ENCODE measurements at regions not wholly inside any gene's neighbourhood (a gene's known extent, or its start where the extent isn't known, plus 50 kb on each side); places are given as distances from the start of the nearest gene placed in this dataset.

DNA sequence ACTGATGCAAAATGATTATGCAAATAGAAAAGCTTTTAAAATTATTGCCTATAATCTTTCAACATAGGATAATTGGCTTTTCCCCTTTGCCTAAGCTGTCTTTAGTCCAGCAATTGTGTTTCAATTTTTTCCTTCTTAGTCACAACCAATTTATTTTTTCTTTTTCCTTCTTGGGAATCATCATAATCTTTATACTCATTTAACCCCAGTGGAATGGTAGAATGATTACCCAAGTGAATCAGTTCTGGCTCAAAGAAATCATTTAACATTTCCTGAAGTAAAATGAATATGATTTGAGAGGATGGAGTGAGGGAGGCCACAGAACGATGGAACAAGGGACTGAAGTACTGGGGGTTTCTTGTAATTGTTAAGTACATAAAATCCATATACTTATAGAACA is 93.0 kb upstream of the CRIM1 start:
- Mint-ChIP-seq H3K4me3 (no peak overlapping the region), H3K27me3 (ENCODE audit: low read depth in 3 of 3) (peaks cover 0 to 2% (median 1%) of the 10 kb centered on the region in 3 donors), H3K4me1 (no peaks in the 10 kb centered on the region), H3K9me3 (peaks cover 4 to 18% (median 9%) of the 10 kb centered on the region in 7 donors), H3K27ac (no peak overlapping the region), H3K36me3 (no peaks in the 10 kb centered on the region)
- Histone ChIP-seq H3K27ac (ENCODE audit: low read depth in 1 of 2, low read length in 2 of 2) (no peak overlapping the region), H3K27me3 (ENCODE audit: control insufficient read depth in 2 of 2, insufficient read depth in 2 of 2, low read length in 2 of 2) (no peaks in the 10 kb centered on the region), H3K4me3 (replicated peaks in 1 of 3; ENCODE audit: low read depth in 2 of 3, low read length in 3 of 3) (no peak overlapping the region), H3K9me3 (replicated peaks in 1 of 2; ENCODE audit: control insufficient read depth in 1 of 2, insufficient read depth in 1 of 2, low read length in 2 of 2) (peaks cover 0 to 3% of the 10 kb centered on the region in 2 donors), H3K36me3 (replicated peaks in 1 of 2; ENCODE audit: control insufficient read depth in 1 of 2, insufficient read depth in 2 of 2, low read length in 2 of 2) (no peaks in the 10 kb centered on the region), H3K4me1 (ENCODE audit: control insufficient read depth in 1 of 2, insufficient read depth in 2 of 2, low read length in 2 of 2) (no peaks in the 10 kb centered on the region), H3K79me2 (ENCODE audit: insufficient read depth, low read length) (no peaks in the 10 kb centered on the region), H2AFZ (ENCODE audit: insufficient read depth, low read depth, low read length, poor library complexity, severe bottlenecking) (no peak overlapping the region), H4K20me1 (ENCODE audit: insufficient read depth, low read length) (no peaks in the 10 kb centered on the region), H3K9ac (ENCODE audit: insufficient read depth, low read length, poor library complexity, severe bottlenecking) (no peak overlapping the region), H3K4me2 (replicated peaks; ENCODE audit: extremely low read depth, low read length, poor library complexity, severe bottlenecking) (no peak overlapping the region)
- WGBS (ENCODE audit: insufficient coverage): no CpG with 5 or more reads among the region's 1 CpG
- intact Hi-C loops (cut with micrococcal nuclease): no loop called here
- DNase-seq: no peak
- TF ChIP-seq, protein P1, sequence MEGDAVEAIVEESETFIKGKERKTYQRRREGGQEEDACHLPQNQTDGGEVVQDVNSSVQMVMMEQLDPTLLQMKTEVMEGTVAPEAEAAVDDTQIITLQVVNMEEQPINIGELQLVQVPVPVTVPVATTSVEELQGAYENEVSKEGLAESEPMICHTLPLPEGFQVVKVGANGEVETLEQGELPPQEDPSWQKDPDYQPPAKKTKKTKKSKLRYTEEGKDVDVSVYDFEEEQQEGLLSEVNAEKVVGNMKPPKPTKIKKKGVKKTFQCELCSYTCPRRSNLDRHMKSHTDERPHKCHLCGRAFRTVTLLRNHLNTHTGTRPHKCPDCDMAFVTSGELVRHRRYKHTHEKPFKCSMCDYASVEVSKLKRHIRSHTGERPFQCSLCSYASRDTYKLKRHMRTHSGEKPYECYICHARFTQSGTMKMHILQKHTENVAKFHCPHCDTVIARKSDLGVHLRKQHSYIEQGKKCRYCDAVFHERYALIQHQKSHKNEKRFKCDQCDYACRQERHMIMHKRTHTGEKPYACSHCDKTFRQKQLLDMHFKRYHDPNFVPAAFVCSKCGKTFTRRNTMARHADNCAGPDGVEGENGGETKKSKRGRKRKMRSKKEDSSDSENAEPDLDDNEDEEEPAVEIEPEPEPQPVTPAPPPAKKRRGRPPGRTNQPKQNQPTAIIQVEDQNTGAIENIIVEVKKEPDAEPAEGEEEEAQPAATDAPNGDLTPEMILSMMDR (IDR thresholded peaks at IDR 0.05): no peak

DNA sequence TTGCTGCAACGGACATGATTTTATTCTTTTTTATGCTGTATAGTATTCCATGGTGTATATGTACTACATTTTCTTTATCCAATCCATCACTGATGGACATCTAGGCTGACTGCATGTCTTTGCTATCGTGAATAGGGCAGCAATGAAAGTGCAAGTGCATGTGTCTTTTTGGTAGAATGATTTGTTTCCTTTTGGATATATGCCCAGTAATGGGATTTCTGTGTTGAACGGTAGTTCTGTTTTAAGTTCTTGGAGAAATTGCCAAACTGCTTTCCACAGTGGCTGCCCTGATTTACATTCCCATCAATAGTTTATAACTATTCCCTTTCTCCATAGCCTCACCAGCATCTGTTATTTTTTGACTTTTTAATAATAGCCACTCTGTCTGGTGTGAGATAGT is 99.7 kb upstream of the CRIM1 start:
- Mint-ChIP-seq H3K27me3 (ENCODE audit: low read depth in 3 of 3) (peaks cover 2 to 3% (median 3%) of the 10 kb centered on the region in 3 donors), H3K36me3 (no peaks in the 10 kb centered on the region), H3K4me3 (no peak overlapping the region), H3K4me1 (no peaks in the 10 kb centered on the region), H3K27ac (no peak overlapping the region), H3K9me3 (peaks cover 0 to 3% (median 0%) of the 10 kb centered on the region in 7 donors)
- WGBS (ENCODE audit: insufficient coverage): no CpG with 5 or more reads among the region's 3 CpGs
- no peak overlapping the region for H3K4me2 ChIP-seq (replicated peaks; ENCODE audit: extremely low read depth, low read length, poor library complexity, severe bottlenecking)
- no peaks in the 10 kb centered on the region for H3K4me1 ChIP-seq (ENCODE audit: control insufficient read depth in 1 of 2, insufficient read depth in 2 of 2, low read length in 2 of 2)
- H3K27ac ChIP-seq (ENCODE audit: low read depth in 1 of 2, low read length in 2 of 2): no peak overlapping the region
- no peak for DNase-seq
- intact Hi-C loops (cut with micrococcal nuclease): no loop called here
- H3K9me3 ChIP-seq (replicated peaks in 1 of 2; ENCODE audit: control insufficient read depth in 1 of 2, insufficient read depth in 1 of 2, low read length in 2 of 2): no peaks in the 10 kb centered on the region
- TF ChIP-seq, protein P1 (IDR thresholded peaks at IDR 0.05): no peak
- H3K4me3 ChIP-seq (replicated peaks in 1 of 3; ENCODE audit: low read depth in 2 of 3, low read length in 3 of 3): no peak overlapping the region
- no peak overlapping the region for H2AFZ ChIP-seq (ENCODE audit: insufficient read depth, low read depth, low read length, poor library complexity, severe bottlenecking)
- H3K9ac ChIP-seq (ENCODE audit: insufficient read depth, low read length, poor library complexity, severe bottlenecking): no peak overlapping the region
- H3K79me2 ChIP-seq (ENCODE audit: insufficient read depth, low read length): no peaks in the 10 kb centered on the region
- no peaks in the 10 kb centered on the region for H4K20me1 ChIP-seq (ENCODE audit: insufficient read depth, low read length)
- no peaks in the 10 kb centered on the region for H3K27me3 ChIP-seq (ENCODE audit: control insufficient read depth in 2 of 2, insufficient read depth in 2 of 2, low read length in 2 of 2)
- no peaks in the 10 kb centered on the region for H3K36me3 ChIP-seq (replicated peaks in 1 of 2; ENCODE audit: control insufficient read depth in 1 of 2, insufficient read depth in 2 of 2, low read length in 2 of 2)

Data from CD14-positive monocyte (primary cell).